Duodenal mucosa (tissue), 2 donors: ENCODE measurements at regions not wholly inside any gene's neighbourhood (a gene's known extent, or its start where the extent isn't known, plus 50 kb on each side); places are given as distances from the start of the nearest gene placed in this dataset.
"Not testable (repeated sequence)": the region's sequence is repeated elsewhere in the genome, so short reads cannot be mapped to it uniquely, and the experiment has no call there.

Experiments
- H3K27ac ChIP-seq: one replicate; pipeline ENCODE4 v1.7.0; 2013; ENCODE audit warnings: low read depth, low read length
- H3K27me3 ChIP-seq, 2 donors: one replicate each; pipeline ENCODE4 v1.7.0; 2013; ENCODE audit warnings: low read length in 2 of 2, control low read depth in 1 of 2; ENCODE audit not compliant: insufficient read depth in 2 of 2, control insufficient read depth in 1 of 2
- H3K36me3 ChIP-seq, 2 donors: one replicate each; pipeline ENCODE4 v1.7.0; 2013; ENCODE audit warnings: low read length in 2 of 2, control low read depth in 1 of 2; ENCODE audit not compliant: insufficient read depth in 2 of 2, control insufficient read depth in 1 of 2
- H3K4me1 ChIP-seq, 2 donors: one replicate each; pipeline ENCODE4 v1.7.0; 2013; ENCODE audit warnings: low read length in 2 of 2, control low read depth in 1 of 2; ENCODE audit not compliant: insufficient read depth in 2 of 2, control insufficient read depth in 1 of 2
- H3K4me3 ChIP-seq, 2 donors: one replicate each; pipeline ENCODE4 v1.7.0; 2013; ENCODE audit warnings: low read length in 2 of 2, low read depth in 1 of 2
- H3K9ac ChIP-seq, 2 donors: one replicate each; pipeline ENCODE4 v1.7.0; 2013; ENCODE audit warnings: low read length in 2 of 2, low read depth in 1 of 2
- H3K9me3 ChIP-seq, 2 donors: one replicate each; pipeline ENCODE4 v1.7.0; 2013; ENCODE audit warnings: low read length in 2 of 2, control low read depth in 1 of 2; ENCODE audit not compliant: control insufficient read depth in 1 of 2

DNA sequence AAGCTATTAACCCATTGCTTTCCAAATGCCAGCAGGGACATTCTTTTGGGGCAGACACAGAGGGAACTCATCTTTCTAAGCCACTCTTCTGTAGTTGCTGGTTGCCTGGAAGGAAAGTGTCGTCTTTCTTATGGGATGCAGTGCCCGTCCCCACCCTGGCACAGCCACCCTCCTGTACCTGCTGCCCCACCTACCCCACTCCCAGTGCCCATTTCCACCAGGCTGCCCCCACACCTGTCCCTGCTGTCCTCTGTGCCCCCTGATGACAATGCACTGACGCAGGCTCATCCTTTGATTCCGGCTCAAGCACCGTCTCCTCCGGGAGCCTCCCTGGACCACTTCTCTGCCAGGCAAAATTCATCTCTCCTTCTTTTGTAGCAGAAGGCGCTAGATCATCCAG lies 190.4 kb upstream of the CDH5 start:
- Histone ChIP-seq H3K27ac (no peak overlapping the region), H3K27me3 (no peaks in the 10 kb centered on the region), H3K9ac (no peak overlapping the region), H3K36me3 (no peaks in the 10 kb centered on the region), H3K4me3 (no peak overlapping the region), H3K4me1 (no peaks in the 10 kb centered on the region), H3K9me3 (peaks cover 0 to 8% of the 10 kb centered on the region in 2 donors)

DNA sequence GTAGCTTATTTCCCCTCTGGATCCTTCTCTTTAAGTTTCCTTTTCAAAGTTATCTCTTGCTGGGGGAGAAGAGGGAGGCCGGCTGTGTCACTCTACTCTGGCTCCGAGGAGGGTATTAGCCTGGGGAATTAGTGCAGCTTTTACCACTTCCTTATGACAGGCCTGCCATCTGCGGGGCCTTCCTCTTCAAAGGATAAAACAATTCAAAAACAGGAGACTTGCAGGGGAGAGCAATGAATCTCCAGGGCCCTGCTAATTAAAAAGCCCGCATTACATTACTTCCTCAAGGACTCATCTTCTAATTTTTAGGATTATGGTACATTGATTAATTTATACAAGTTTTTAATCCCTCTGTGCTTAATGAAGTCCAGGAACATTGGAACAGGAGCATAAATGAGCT lies 190.9 kb upstream of the CDH5 start:
- H3K27me3 ChIP-seq, result no peaks in the 10 kb centered on the region
- no peak overlapping the region for H3K9ac ChIP-seq
- H3K4me3 ChIP-seq, result no peak overlapping the region
- peaks cover 0 to 8% of the 10 kb centered on the region in 2 donors for H3K9me3 ChIP-seq
- H3K27ac ChIP-seq, result no peak overlapping the region
- H3K4me1 ChIP-seq, result no peaks in the 10 kb centered on the region
- H3K36me3 ChIP-seq, result no peaks in the 10 kb centered on the region

DNA sequence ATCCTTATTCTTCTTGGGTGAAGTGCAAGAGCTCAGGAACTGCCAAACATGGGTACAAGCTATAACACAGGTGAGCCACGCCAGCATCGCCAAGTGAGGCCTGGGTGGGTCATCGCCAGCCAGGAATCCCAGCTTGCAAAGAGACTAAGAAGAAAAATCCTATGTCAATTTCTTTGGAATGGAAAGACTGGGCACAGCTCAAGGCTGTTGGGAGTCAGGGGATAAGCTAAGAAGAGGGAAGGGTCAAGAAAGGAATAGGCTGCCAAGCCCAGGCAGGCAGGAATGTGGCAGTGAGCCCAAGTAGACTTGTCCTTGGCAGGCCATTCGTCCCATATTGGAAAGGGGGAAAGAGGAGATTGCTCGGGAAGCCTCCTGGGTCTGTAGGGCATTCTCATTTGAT lies 191.4 kb upstream of the CDH5 start:
- Histone ChIP-seq H3K27ac (no peak overlapping the region), H3K36me3 (no peaks in the 10 kb centered on the region), H3K9ac (no peak overlapping the region), H3K4me3 (no peak overlapping the region), H3K9me3 (peaks cover 0 to 3% of the 10 kb centered on the region in 2 donors), H3K27me3 (no peaks in the 10 kb centered on the region), H3K4me1 (no peaks in the 10 kb centered on the region)

DNA sequence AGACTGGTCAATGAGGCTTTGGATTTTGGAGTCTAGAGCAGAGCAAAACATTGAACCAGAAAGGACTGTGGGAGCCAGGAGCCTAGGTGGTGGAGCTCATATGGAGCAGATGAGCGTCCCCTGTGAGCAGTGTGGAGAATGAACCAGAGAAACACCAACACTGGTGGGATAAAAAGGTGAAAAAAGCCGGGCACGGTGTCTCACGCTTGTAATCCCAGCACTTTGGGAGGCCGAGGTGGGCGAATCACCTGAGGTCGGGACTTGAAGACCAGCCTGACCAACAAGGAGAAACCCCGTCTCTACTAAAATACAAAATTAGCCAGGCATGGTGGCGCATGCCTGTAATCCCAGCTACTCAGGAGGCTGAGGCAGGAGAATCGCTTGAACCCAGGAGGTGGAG lies 192.7 kb upstream of the CDH5 start:
- not testable (repeated sequence) for H3K27me3 ChIP-seq

DNA sequence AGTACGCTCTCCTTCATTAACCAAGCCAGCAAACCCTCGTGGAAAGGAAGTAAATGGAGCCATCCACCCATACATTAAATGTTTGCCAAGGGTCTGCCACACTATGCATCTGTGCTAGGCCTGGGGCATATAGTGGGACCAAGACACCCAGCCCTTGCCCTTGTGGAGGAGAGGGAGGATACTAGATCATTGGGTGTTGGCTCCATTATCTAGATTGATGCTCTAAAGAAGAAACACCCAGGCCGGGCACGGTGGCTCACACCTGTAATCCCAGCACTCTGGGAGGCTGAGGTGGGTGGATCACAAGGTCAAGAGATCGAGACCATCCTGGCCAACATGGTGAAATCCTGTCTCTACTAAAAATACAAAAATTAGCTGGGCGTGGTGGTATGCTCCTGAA lies 193.3 kb upstream of the CDH5 start:
- not testable (repeated sequence) for H3K27ac ChIP-seq, H3K36me3 ChIP-seq, H3K4me3 ChIP-seq, H3K27me3 ChIP-seq, H3K4me1 ChIP-seq, H3K9ac ChIP-seq, H3K9me3 ChIP-seq

More for the DNA sequence above, 192.7 kb upstream of the CDH5 start:
- not testable (repeated sequence) for H3K4me1 ChIP-seq, H3K4me3 ChIP-seq, H3K9ac ChIP-seq, H3K27ac ChIP-seq, H3K36me3 ChIP-seq, H3K9me3 ChIP-seq

DNA sequence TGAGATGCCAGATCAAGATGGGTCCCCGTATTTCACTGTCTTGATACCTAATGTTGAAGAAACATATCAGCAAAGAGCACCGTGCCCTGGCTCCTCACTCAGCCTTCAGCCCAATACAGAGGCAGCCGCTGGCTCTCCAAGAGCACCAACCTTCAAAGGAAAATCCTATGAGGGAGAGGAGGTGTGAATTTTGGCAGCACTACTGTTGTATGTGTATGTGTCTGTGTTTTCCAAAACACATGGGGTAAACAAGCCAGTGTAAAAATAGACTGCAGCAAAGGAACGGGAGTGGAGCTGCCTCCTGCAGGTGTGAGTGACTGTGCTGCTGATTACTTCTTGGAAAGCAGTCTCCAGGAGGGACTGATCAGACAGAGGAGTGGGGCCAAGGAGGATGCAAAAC lies 194.0 kb upstream of the CDH5 start:
- H3K9me3 ChIP-seq, result no peaks in the 10 kb centered on the region
- H3K4me3 ChIP-seq, result no peak overlapping the region
- no peaks in the 10 kb centered on the region for H3K27me3 ChIP-seq
- H3K27ac ChIP-seq, result no peak overlapping the region
- no peaks in the 10 kb centered on the region for H3K4me1 ChIP-seq
- no peak overlapping the region for H3K9ac ChIP-seq
- H3K36me3 ChIP-seq, result no peaks in the 10 kb centered on the region

DNA sequence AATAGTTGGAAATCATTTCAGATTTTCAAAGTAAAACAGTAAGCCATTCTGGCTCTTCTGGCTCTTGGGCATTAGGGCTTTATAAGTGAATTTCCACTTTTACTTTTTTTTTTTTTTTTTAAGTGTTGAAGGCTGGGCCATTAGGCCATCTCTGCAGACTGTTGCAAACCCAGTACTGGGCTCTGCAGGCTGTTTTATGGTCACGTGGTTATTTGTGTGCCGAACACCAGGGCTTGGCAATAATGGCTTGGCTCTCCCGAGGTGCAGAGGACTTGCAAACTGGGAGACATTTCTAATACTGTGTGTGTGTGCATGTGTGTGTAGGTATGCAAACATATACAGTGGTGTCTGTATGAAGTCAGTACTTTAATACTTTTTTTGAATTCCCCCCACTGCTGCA lies 194.9 kb upstream of the CDH5 start:
- Histone ChIP-seq H3K27ac (no peak overlapping the region), H3K36me3 (no peaks in the 10 kb centered on the region)

DNA sequence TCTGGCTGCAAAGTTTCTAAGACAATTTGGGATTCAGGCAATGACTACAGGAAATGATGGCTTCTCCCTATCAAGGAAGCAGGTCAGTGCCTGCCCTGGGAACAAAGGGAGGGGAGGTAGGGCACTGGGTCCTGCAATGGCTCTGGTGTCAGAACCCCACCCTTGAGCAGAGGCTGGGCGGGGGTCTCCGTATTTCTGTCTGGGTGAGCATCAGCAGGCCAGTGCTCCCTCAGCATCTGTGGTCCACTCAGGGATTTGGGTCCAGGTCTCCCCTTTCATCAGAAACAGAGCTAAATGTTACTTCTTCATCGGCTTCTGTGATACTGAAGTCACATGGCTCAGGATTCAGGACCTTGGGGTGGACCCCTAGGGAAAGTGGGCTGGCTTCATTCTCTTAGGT lies 195.5 kb upstream of the CDH5 start:
- no peak overlapping the region for H3K9ac ChIP-seq
- H3K27ac ChIP-seq, result no peak overlapping the region
- no peaks in the 10 kb centered on the region for H3K27me3 ChIP-seq
- H3K36me3 ChIP-seq, result no peaks in the 10 kb centered on the region
- no peaks in the 10 kb centered on the region for H3K9me3 ChIP-seq
- no peak overlapping the region for H3K4me3 ChIP-seq
- no peaks in the 10 kb centered on the region for H3K4me1 ChIP-seq

More for the DNA sequence above, 194.9 kb upstream of the CDH5 start:
- H3K9ac ChIP-seq, result no peak overlapping the region
- no peaks in the 10 kb centered on the region for H3K9me3 ChIP-seq
- no peak overlapping the region for H3K4me3 ChIP-seq
- H3K4me1 ChIP-seq, result no peaks in the 10 kb centered on the region
- H3K27me3 ChIP-seq, result no peaks in the 10 kb centered on the region

DNA sequence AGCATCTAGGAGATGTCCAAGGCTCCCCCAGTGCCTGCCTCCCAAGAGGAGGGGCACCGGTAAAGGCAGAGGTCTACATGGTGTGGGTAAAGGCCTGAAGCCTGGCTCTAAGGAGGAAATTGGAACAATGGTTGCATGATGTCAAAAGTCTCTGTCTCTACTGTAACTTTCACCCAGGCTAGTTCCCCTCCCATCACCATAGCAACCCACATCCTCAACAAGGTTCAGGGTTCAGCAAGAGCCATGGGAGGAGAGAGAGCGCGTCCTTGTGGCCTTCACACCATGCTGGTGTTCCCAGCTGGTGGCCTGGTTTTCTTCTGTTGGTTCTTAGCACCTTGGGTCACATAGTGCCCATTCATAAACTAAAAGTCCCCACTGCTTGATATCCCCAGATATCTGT lies 196.7 kb upstream of the CDH5 start:
- no peaks in the 10 kb centered on the region for H3K36me3 ChIP-seq
- no peaks in the 10 kb centered on the region for H3K9me3 ChIP-seq
- no peak overlapping the region for H3K27ac ChIP-seq
- no peak overlapping the region for H3K4me3 ChIP-seq
- no peak overlapping the region for H3K9ac ChIP-seq
- H3K4me1 ChIP-seq, result no peaks in the 10 kb centered on the region
- H3K27me3 ChIP-seq, result no peaks in the 10 kb centered on the region

DNA sequence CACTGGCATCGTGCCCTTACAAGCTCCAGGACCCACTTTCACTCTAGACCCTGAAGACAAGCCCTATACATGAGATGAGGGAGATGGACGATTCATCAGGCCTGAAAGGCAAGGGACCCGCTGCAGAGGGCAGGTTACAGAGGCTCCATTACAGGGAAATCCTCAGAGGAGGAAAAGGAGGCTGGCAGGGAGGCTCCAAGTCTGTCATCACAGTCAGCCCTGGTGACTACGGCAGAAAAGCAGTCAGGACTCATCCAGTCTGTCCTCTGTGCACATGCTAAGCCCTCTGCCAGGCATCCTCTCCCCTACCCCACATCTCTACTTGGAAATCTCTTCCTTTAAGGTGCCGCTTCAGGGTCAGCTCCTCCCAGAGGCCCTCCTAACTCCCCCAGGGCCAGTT lies 197.7 kb upstream of the CDH5 start:
- Histone ChIP-seq H3K9me3 (no peaks in the 10 kb centered on the region), H3K27me3 (no peaks in the 10 kb centered on the region), H3K36me3 (no peaks in the 10 kb centered on the region), H3K27ac (no peak overlapping the region), H3K4me3 (no peak overlapping the region), H3K9ac (no peak overlapping the region), H3K4me1 (no peaks in the 10 kb centered on the region)

DNA sequence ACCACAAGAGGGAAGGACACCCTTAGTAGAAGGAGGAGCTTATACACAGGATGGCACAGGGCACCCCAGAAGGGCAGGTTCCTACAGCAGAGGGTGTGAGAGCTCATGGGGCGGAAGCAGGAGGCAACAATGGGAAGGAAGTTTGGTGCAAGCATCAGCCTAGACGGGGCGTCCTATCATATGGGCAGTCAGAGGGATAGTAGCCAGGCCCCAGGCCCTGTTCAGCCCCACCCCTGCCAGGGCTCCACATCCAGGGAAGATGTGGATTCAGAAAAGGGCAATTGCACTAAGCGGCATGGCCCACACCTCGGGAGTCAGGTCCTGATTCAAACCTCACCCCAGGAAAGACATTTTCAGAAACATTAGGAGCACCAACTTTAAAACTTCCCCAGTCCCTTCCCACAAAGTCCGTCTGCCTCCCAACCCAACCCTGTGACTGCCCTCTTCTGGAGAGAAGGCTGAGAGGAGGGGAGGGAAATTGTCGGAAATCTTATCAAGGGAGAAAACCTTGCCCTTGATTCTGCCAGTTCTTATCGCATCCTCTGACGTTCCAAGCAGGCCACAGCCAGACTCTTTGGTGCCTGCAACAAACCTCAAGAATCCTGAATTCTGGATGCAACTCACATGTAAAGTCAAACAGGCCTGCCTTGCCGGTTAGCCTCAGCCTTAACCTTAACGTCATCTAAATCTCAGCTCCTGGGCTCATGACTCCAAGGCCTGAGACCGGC lies 198.8 kb upstream of the CDH5 start:
- no peak overlapping the region for H3K9ac ChIP-seq
- H3K36me3 ChIP-seq, result no peaks in the 10 kb centered on the region
- no peak overlapping the region for H3K27ac ChIP-seq
- H3K4me3 ChIP-seq, result no peak overlapping the region
- H3K4me1 ChIP-seq, result no peaks in the 10 kb centered on the region
- H3K27me3 ChIP-seq, result no peaks in the 10 kb centered on the region
- no peaks in the 10 kb centered on the region for H3K9me3 ChIP-seq
